ENCODE measurements at regions not wholly inside any gene's neighbourhood (a gene's known extent, or its start where the extent isn't known, plus 50 kb on each side); places are given as distances from the start of the nearest gene placed in this dataset.

DNA sequence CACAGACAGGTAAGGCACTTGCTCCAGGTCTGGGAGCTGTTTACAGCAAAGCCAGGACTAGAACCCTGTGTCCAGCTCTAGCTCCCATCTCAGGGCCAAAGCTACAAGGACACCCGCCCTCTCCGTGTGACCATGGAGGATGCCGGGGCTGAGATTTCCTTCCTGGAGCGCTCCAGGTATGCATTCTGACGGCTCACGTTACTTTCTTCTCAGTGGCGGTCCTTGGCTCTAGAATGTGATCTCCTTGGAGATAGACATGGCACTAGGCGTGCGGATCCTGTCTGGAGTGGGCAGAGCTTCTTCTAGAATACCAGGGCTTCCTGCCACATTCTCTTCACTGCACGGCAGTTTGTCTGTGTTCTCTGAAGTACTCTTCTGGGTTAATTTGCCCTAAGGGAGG is 185.7 kb downstream of the OPA1 start:
- H3K9ac ChIP-seq (ENCODE audit: low read length): no peak overlapping the region
- H3K36me3 ChIP-seq (ENCODE audit: insufficient read depth, low read length): no peaks in the 10 kb centered on the region
- no peaks in the 10 kb centered on the region for H3K79me2 ChIP-seq (replicated peaks; ENCODE audit: insufficient read depth, low read length)
- no peak for TF ChIP-seq MXI1 (conservative IDR thresholded peaks at IDR 0.05; ENCODE audit: poor library complexity, severe bottlenecking)
- TF ChIP-seq POLR2AphosphoS5 (IDR thresholded peaks at IDR 0.05): no peak
- TF ChIP-seq, protein P1, sequence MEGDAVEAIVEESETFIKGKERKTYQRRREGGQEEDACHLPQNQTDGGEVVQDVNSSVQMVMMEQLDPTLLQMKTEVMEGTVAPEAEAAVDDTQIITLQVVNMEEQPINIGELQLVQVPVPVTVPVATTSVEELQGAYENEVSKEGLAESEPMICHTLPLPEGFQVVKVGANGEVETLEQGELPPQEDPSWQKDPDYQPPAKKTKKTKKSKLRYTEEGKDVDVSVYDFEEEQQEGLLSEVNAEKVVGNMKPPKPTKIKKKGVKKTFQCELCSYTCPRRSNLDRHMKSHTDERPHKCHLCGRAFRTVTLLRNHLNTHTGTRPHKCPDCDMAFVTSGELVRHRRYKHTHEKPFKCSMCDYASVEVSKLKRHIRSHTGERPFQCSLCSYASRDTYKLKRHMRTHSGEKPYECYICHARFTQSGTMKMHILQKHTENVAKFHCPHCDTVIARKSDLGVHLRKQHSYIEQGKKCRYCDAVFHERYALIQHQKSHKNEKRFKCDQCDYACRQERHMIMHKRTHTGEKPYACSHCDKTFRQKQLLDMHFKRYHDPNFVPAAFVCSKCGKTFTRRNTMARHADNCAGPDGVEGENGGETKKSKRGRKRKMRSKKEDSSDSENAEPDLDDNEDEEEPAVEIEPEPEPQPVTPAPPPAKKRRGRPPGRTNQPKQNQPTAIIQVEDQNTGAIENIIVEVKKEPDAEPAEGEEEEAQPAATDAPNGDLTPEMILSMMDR (IDR thresholded peaks at IDR 0.05; ENCODE audit: poor library complexity, severe bottlenecking): no peak
- TF ChIP-seq, protein P2, sequence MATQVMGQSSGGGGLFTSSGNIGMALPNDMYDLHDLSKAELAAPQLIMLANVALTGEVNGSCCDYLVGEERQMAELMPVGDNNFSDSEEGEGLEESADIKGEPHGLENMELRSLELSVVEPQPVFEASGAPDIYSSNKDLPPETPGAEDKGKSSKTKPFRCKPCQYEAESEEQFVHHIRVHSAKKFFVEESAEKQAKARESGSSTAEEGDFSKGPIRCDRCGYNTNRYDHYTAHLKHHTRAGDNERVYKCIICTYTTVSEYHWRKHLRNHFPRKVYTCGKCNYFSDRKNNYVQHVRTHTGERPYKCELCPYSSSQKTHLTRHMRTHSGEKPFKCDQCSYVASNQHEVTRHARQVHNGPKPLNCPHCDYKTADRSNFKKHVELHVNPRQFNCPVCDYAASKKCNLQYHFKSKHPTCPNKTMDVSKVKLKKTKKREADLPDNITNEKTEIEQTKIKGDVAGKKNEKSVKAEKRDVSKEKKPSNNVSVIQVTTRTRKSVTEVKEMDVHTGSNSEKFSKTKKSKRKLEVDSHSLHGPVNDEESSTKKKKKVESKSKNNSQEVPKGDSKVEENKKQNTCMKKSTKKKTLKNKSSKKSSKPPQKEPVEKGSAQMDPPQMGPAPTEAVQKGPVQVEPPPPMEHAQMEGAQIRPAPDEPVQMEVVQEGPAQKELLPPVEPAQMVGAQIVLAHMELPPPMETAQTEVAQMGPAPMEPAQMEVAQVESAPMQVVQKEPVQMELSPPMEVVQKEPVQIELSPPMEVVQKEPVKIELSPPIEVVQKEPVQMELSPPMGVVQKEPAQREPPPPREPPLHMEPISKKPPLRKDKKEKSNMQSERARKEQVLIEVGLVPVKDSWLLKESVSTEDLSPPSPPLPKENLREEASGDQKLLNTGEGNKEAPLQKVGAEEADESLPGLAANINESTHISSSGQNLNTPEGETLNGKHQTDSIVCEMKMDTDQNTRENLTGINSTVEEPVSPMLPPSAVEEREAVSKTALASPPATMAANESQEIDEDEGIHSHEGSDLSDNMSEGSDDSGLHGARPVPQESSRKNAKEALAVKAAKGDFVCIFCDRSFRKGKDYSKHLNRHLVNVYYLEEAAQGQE (IDR thresholded peaks at IDR 0.05; ENCODE audit: borderline replicate concordance): no peak
- no peak for TF ChIP-seq TAF1 (IDR thresholded peaks at IDR 0.05; ENCODE audit: low read depth)
- no peak for TF ChIP-seq SMC3 (conservative IDR thresholded peaks at IDR 0.05; ENCODE audit: poor library complexity)
- no peak for TF ChIP-seq EP300 (conservative IDR thresholded peaks at IDR 0.05; ENCODE audit: poor library complexity, severe bottlenecking)
- TF ChIP-seq RAD21 (conservative IDR thresholded peaks at IDR 0.05): no peak
- TF ChIP-seq EZH2 (IDR thresholded peaks at IDR 0.05; ENCODE audit: borderline replicate concordance, insufficient read depth, low read length, poor library complexity, severe bottlenecking): no peak
- H3F3A ChIP-seq (ENCODE audit: insufficient read depth, low read length, poor library complexity, severe bottlenecking): no peaks in the 10 kb centered on the region
- H3K4me2 ChIP-seq (ENCODE audit: low read length): no peak overlapping the region
- no peak overlapping the region for H3K27ac ChIP-seq (ENCODE audit: low read length)
- H3K9me2 ChIP-seq (ENCODE audit: insufficient read depth, low read length): no peaks in the 10 kb centered on the region
- no peaks in the 10 kb centered on the region for H3K9me3 ChIP-seq (ENCODE audit: low read length)
- H3K27me3 ChIP-seq (ENCODE audit: insufficient read depth, low read depth, low read length): peaks cover 29% of the 10 kb centered on the region
- H2AFZ ChIP-seq (ENCODE audit: low read depth, low read length): no peak overlapping the region
- H4K20me1 ChIP-seq (ENCODE audit: insufficient read depth): no peaks in the 10 kb centered on the region
- no peak overlapping the region for H3K4me3 ChIP-seq (ENCODE audit: low read length)

DNA sequence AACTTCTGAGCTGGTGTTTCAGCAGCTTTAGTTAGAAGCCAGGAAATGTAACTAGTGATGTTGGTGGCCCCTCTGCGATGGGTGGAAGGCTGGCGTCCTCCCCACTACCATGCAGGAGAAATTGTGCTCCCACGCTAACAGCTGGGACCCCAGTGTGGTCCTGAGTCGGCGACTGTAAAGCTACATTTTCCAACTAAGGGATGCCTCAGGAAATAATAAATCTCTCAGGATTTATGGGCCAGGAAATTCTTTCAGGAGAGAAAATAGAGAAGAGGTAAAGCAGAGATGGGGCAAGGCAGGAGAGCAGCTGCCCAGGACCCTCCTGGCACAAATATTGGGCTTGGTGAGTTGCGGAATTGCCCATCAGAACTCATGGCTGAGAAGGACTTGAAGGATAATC is 186.9 kb downstream of the OPA1 start:
- TF ChIP-seq, protein P1 (IDR thresholded peaks at IDR 0.05; ENCODE audit: poor library complexity, severe bottlenecking): no peak
- TF ChIP-seq POLR2AphosphoS5 (IDR thresholded peaks at IDR 0.05): no peak
- no peak for TF ChIP-seq EZH2 (IDR thresholded peaks at IDR 0.05; ENCODE audit: borderline replicate concordance, insufficient read depth, low read length, poor library complexity, severe bottlenecking)
- TF ChIP-seq SMC3 (conservative IDR thresholded peaks at IDR 0.05; ENCODE audit: poor library complexity): no peak
- no peak for TF ChIP-seq EP300 (conservative IDR thresholded peaks at IDR 0.05; ENCODE audit: poor library complexity, severe bottlenecking)
- no peak for TF ChIP-seq MXI1 (conservative IDR thresholded peaks at IDR 0.05; ENCODE audit: poor library complexity, severe bottlenecking)
- no peak for TF ChIP-seq TAF1 (IDR thresholded peaks at IDR 0.05; ENCODE audit: low read depth)
- TF ChIP-seq, protein P2 (IDR thresholded peaks at IDR 0.05; ENCODE audit: borderline replicate concordance): no peak
- no peak for TF ChIP-seq RAD21 (conservative IDR thresholded peaks at IDR 0.05)
- Histone ChIP-seq H3K9me2 (ENCODE audit: insufficient read depth, low read length) (no peaks in the 10 kb centered on the region), H3K4me2 (ENCODE audit: low read length) (no peak overlapping the region), H3K4me3 (ENCODE audit: low read length) (no peak overlapping the region), H3F3A (ENCODE audit: insufficient read depth, low read length, poor library complexity, severe bottlenecking) (no peaks in the 10 kb centered on the region), H3K9ac (ENCODE audit: low read length) (no peak overlapping the region), H2AFZ (ENCODE audit: low read depth, low read length) (no peak overlapping the region), H4K20me1 (ENCODE audit: insufficient read depth) (no peaks in the 10 kb centered on the region), H3K9me3 (ENCODE audit: low read length) (no peaks in the 10 kb centered on the region), H3K27me3 (ENCODE audit: insufficient read depth, low read depth, low read length) (peaks cover 17% of the 10 kb centered on the region), H3K27ac (ENCODE audit: low read length) (no peak overlapping the region), H3K79me2 (replicated peaks; ENCODE audit: insufficient read depth, low read length) (no peaks in the 10 kb centered on the region), H3K36me3 (ENCODE audit: insufficient read depth, low read length) (no peaks in the 10 kb centered on the region)

Data from neural cell (in vitro differentiated cells).